ENCODE measurements at regions not wholly inside any gene's neighbourhood (a gene's known extent, or its start where the extent isn't known, plus 50 kb on each side); places are given as distances from the start of the nearest gene placed in this dataset.

GRCh38 chr3:137061186-137061585 lies 103.4 kb downstream of the IL20RB start:
- DNase-seq (ENCODE audit: low spot score): no peak

- DNase-seq (ENCODE audit: low spot score): no peak
Observed at GRCh38 chr3:137062250-137062649, 104.5 kb downstream of the IL20RB start.

GRCh38 chr3:137065381-137065780 lies 107.6 kb downstream of the IL20RB start:
- no peak for DNase-seq (ENCODE audit: low spot score)

GRCh38 chr3:137066092-137066491 lies 108.3 kb downstream of the IL20RB start:
- no peak for DNase-seq (ENCODE audit: low spot score)

GRCh38 chr3:137071104-137071503 lies 113.3 kb downstream of the IL20RB start:
- no peak for DNase-seq (ENCODE audit: low spot score)

- no peak for DNase-seq (ENCODE audit: low spot score)
Observed at GRCh38 chr3:137075020-137075419, 117.2 kb downstream of the IL20RB start.

GRCh38 chr3:137078040-137078439 lies 120.3 kb downstream of the IL20RB start:
- no peak for DNase-seq (ENCODE audit: low spot score)

GRCh38 chr3:137079571-137079970 lies 121.8 kb downstream of the IL20RB start:
- DNase-seq (ENCODE audit: low spot score): no peak

GRCh38 chr3:137081711-137082110 lies 123.9 kb downstream of the IL20RB start:
- no peak for DNase-seq (ENCODE audit: low spot score)

- DNase-seq (ENCODE audit: low spot score): no peak
Observed at GRCh38 chr3:137082763-137083162, 125.0 kb downstream of the IL20RB start.

GRCh38 chr3:137083332-137083731 lies 125.5 kb downstream of the IL20RB start:
- DNase-seq (ENCODE audit: low spot score): no peak

- DNase-seq (ENCODE audit: low spot score): no peak
Observed at GRCh38 chr3:137084586-137084985, 126.8 kb downstream of the IL20RB start.

- DNase-seq (ENCODE audit: low spot score): no peak
Observed at GRCh38 chr3:137097386-137097785, 139.6 kb downstream of the IL20RB start.

GRCh38 chr3:137097852-137098251 lies 140.1 kb downstream of the IL20RB start:
- DNase-seq (ENCODE audit: low spot score): no peak

GRCh38 chr3:137099364-137100219 lies 141.8 kb downstream of the IL20RB start:
- DNase-seq (ENCODE audit: low spot score): no peak

- DNase-seq (ENCODE audit: low spot score): no peak
Observed at GRCh38 chr3:137100326-137100725, 142.5 kb downstream of the IL20RB start.

GRCh38 chr3:137103739-137104138 lies 146.0 kb downstream of the IL20RB start:
- DNase-seq (ENCODE audit: low spot score): no peak

- DNase-seq (ENCODE audit: low spot score): peak; percentile 43
Observed at GRCh38 chr3:137105277-137105977, 147.6 kb downstream of the IL20RB start.

- DNase-seq (ENCODE audit: low spot score): no peak
Observed at GRCh38 chr3:137106612-137107240, 148.9 kb downstream of the IL20RB start.

GRCh38 chr3:137108699-137109440 lies 151.1 kb downstream of the IL20RB start:
- DNase-seq (ENCODE audit: low spot score): no peak

- DNase-seq (ENCODE audit: low spot score): peak; percentile 9
Observed at GRCh38 chr3:137110392-137110996, 152.7 kb downstream of the IL20RB start.

- DNase-seq (ENCODE audit: low spot score): no peak
Observed at GRCh38 chr3:137111497-137111896, 153.7 kb downstream of the IL20RB start.
